KMS-11 (cell line): ENCODE measurements at regions not wholly inside any gene's neighbourhood (a gene's known extent, or its start where the extent isn't known, plus 50 kb on each side); places are given as distances from the start of the nearest gene placed in this dataset.
"Not testable (repeated sequence)": the region's sequence is repeated elsewhere in the genome, so short reads cannot be mapped to it uniquely, and the experiment has no call there.

Experiments used
- H2AFZ ChIP-seq: fragments of 200-600 bp; sonication (generic); 2 replicates; pipeline ENCODE4 v1.6.1; 2016; ENCODE audit warnings: antibody characterized with exemption, mixed run types, low read depth
- H3K27ac ChIP-seq: fragments of 200-600 bp; sonication (generic); 2 replicates; pipeline ENCODE4 v1.6.1; 2016; ENCODE audit warnings: mild to moderate bottlenecking, mixed run types
- H3K27me3 ChIP-seq: fragments of 200-600 bp; sonication (generic); 2 replicates; pipeline ENCODE4 v1.6.1; 2017; ENCODE audit warnings: mild to moderate bottlenecking, low read depth, mixed run types, moderate library complexity; ENCODE audit not compliant: insufficient read depth
- H3K36me3 ChIP-seq: fragments of 200-600 bp; sonication (generic); 2 replicates; pipeline ENCODE4 v1.6.1; 2017; ENCODE audit warnings: mild to moderate bottlenecking, mixed run types; ENCODE audit not compliant: insufficient read depth
- H3K4me1 ChIP-seq: fragments of 200-600 bp; sonication (generic); 2 replicates; pipeline ENCODE4 v1.6.1; 2016; ENCODE audit warnings: mild to moderate bottlenecking, low read depth, mixed run types; ENCODE audit not compliant: poor library complexity, severe bottlenecking
- H3K4me2 ChIP-seq: fragments of 200-600 bp; sonication (generic); 2 replicates; pipeline ENCODE4 v1.7.0; 2016; ENCODE audit warnings: mild to moderate bottlenecking, mixed run types
- H3K4me3 ChIP-seq: fragments of 200-600 bp; sonication (generic); IDR thresholded peaks from 2 replicates; pipeline ENCODE4 v1.6.1; 2017; ENCODE audit warnings: low read depth, low read length, mixed read lengths; ENCODE audit not compliant: insufficient read depth
- H3K79me2 ChIP-seq: fragments of 200-600 bp; sonication (generic); 2 replicates; pipeline ENCODE4 v1.6.1; 2016; ENCODE audit warnings: low read depth, mixed run types; ENCODE audit not compliant: insufficient read depth
- H3K9ac ChIP-seq: fragments of 200-600 bp; sonication (generic); 2 replicates; pipeline ENCODE4 v1.6.1; 2016; ENCODE audit warnings: mild to moderate bottlenecking, mixed run types
- H4K20me1 ChIP-seq: fragments of 200-600 bp; sonication (generic); 2 replicates; pipeline ENCODE4 v1.6.1; 2016; ENCODE audit warnings: mild to moderate bottlenecking, mixed run types; ENCODE audit not compliant: insufficient read depth
- CTCF ChIP-seq: fragments of 200-600 bp; sonication (generic); conservative IDR thresholded peaks from 2 replicates; pipeline ENCODE4 v1.6.1; 2017; ENCODE audit warnings: low read depth, mild to moderate bottlenecking, antibody characterized with exemption, low read length, moderate library complexity, mixed read lengths

- Histone ChIP-seq H3K27me3 (no peaks in the 10 kb centered on the region), H3K4me3 (no peak overlapping the region), H3K4me1 (no peaks in the 10 kb centered on the region), H3K9ac (no peak overlapping the region), H3K27ac (no peak overlapping the region), H2AFZ (no peak overlapping the region), H3K4me2 (no peak overlapping the region), H3K79me2 (no peaks in the 10 kb centered on the region), H3K36me3 (no peaks in the 10 kb centered on the region), H4K20me1 (no peaks in the 10 kb centered on the region)
- TF ChIP-seq CTCF, result no peak
These were observed 65.2 kb upstream of the CRIM1 start for GRCh38 chr2:36290306-36290856.

- Histone ChIP-seq H3K36me3 (no peaks in the 10 kb centered on the region), H3K9ac (no peak overlapping the region), H3K4me3 (no peak overlapping the region), H3K4me1 (no peaks in the 10 kb centered on the region), H3K27ac (no peak overlapping the region), H3K27me3 (no peaks in the 10 kb centered on the region), H3K79me2 (no peaks in the 10 kb centered on the region), H3K4me2 (no peak overlapping the region), H2AFZ (no peak overlapping the region), H4K20me1 (no peaks in the 10 kb centered on the region)
- no peak for TF ChIP-seq CTCF
These were observed 65.8 kb upstream of the CRIM1 start for GRCh38 chr2:36289731-36290130.

GRCh38 chr2:36287363-36288275, 68.0 kb upstream of the CRIM1 start:
- TF ChIP-seq CTCF, result no peak
- H2AFZ ChIP-seq, result no peak overlapping the region

GRCh38 chr2:36279506-36279905, 76.1 kb upstream of the CRIM1 start:
- H3K4me3 ChIP-seq, H4K20me1 ChIP-seq, H3K4me1 ChIP-seq, H3K79me2 ChIP-seq, H3K36me3 ChIP-seq, H3K27ac ChIP-seq, H3K9ac ChIP-seq, H3K4me2 ChIP-seq, H3K27me3 ChIP-seq, H2AFZ ChIP-seq: not testable (repeated sequence)

More at GRCh38 chr2:36287363-36288275, 68.0 kb upstream of the CRIM1 start:
- no peaks in the 10 kb centered on the region for H3K79me2 ChIP-seq
- H3K27me3 ChIP-seq, result no peaks in the 10 kb centered on the region
- no peaks in the 10 kb centered on the region for H3K4me1 ChIP-seq
- no peak overlapping the region for H3K27ac ChIP-seq
- no peak overlapping the region for H3K4me2 ChIP-seq
- no peaks in the 10 kb centered on the region for H3K36me3 ChIP-seq
- H4K20me1 ChIP-seq, result no peaks in the 10 kb centered on the region
- H3K4me3 ChIP-seq, result no peak overlapping the region
- H3K9ac ChIP-seq, result no peak overlapping the region
